K562 (cell line): ENCODE measurements at regions not wholly inside any gene's neighbourhood (a gene's known extent, or its start where the extent isn't known, plus 50 kb on each side); places are given as distances from the start of the nearest gene placed in this dataset.

Source experiments
- ATAC-seq: fragments of 200-7000 bp; cut with Tn5 transposase; 3 replicates; pipeline ENCODE4 v1.9.1; 2020; ENCODE audit warnings: moderate library complexity
- BruUV-seq: library from RNA; stranded (reverse); fragments of 400-500 nt; replicated peaks from 2 replicates; lab custom pipeline; 2021; lab: Mats Ljungman, UMichigan
- CTCF ChIA-PET: fragments of 300-600 bp; formaldehyde crosslinking; extraction: SDS; loops from one replicate; lab custom pipeline; 2021; ENCODE audit warnings: low intra/inter-chr PET ratio; lab: Yijun Ruan, JAX
- POLR2A ChIA-PET: fragments of 300-600, 350-650 bp; sonication (Branson Sonifier 250); formaldehyde crosslinking; extraction: SDS; loops from one replicate; lab custom pipeline; 2021; ENCODE audit warnings: antibody characterized with exemption, inconsistent platforms; lab: Yijun Ruan, JAX
- DNase-seq, 4 experiments: peaks; one replicate each; pipeline versions ENCODE4 v3.0.0 to v3.0.0-alpha.2; 2011 to 2018; ENCODE audit warnings: low spot score in 3 of 4, mixed read lengths in 3 of 4; ENCODE audit errors: extremely low read depth in 1 of 4
- FAIRE-seq: peaks from 2 replicates; lab custom pipeline; 2011; peaks lifted over from hg19 to GRCh38; lab: Jason Lieb, UNC
- H2AFZ ChIP-seq: 2 replicates; pipeline ENCODE4 v1.6.0; 2011; ENCODE audit warnings: low read depth, low read length, control low read depth, inconsistent platforms
- H3K27ac ChIP-seq: fragments of 200-600 bp; 3 replicates; pipeline ENCODE4 v1.8.0; 2011; ENCODE audit warnings: low read depth, mild to moderate bottlenecking, control low read depth, inconsistent platforms, low read length, moderate library complexity, mixed read lengths; ENCODE audit errors: extremely low read depth
- H3K27me3 ChIP-seq, 2 experiments: fragments of 300-600 bp in 1 of 2; 2 replicates in 1 of 2; 3 replicates in 1 of 2; pipeline versions ENCODE4 v1.6.0 to v1.8.0; 2011; ENCODE audit warnings: inconsistent platforms in 2 of 2, low read length in 2 of 2, mild to moderate bottlenecking in 1 of 2, mixed read lengths in 1 of 2, moderate library complexity in 1 of 2; ENCODE audit not compliant: control insufficient read depth in 2 of 2, insufficient read depth in 2 of 2
- H3K36me3 ChIP-seq: fragments of 300-600 bp; 3 replicates; pipeline ENCODE4 v1.8.0; 2011; ENCODE audit warnings: mild to moderate bottlenecking, low read length, inconsistent platforms; ENCODE audit not compliant: control insufficient read depth, insufficient read depth
- H3K4me1 ChIP-seq, 2 experiments: fragments of 200-600 bp in 1 of 2; replicated peaks in 1 of 2; 2 replicates in 1 of 2; 3 replicates in 1 of 2; pipeline versions ENCODE4 v1.5.1 to v1.8.0; 2011; ENCODE audit warnings: inconsistent platforms in 2 of 2, low read length in 2 of 2, mild to moderate bottlenecking in 1 of 2, mixed read lengths in 1 of 2, moderate library complexity in 1 of 2; ENCODE audit not compliant: control insufficient read depth in 2 of 2, insufficient read depth in 2 of 2
- H3K4me2 ChIP-seq: 2 replicates; pipeline ENCODE4 v1.6.1; 2011; ENCODE audit warnings: low read length, control low read depth, inconsistent platforms, mixed read lengths; ENCODE audit not compliant: insufficient read depth
- H3K4me3 ChIP-seq: fragments of 200-600 bp; sonication (generic), shearing (Covaris generic); 2 replicates; pipeline ENCODE4 v1.5.1; 2016; ENCODE audit warnings: control low read depth, inconsistent platforms
- H3K79me2 ChIP-seq: fragments of 200-600 bp; 3 replicates; pipeline ENCODE4 v1.8.0; 2011; ENCODE audit warnings: low read length, inconsistent platforms; ENCODE audit not compliant: control insufficient read depth, insufficient read depth
- H3K9ac ChIP-seq, 2 experiments: 2 replicates each; pipeline versions ENCODE4 v1.6.0 to v1.6.1; 2011; ENCODE audit warnings: low read depth in 2 of 2, low read length in 2 of 2, control low read depth in 1 of 2, inconsistent platforms in 1 of 2, mild to moderate bottlenecking in 1 of 2, mixed read lengths in 1 of 2; ENCODE audit not compliant: insufficient read depth in 1 of 2
- H3K9me1 ChIP-seq: one replicate; pipeline ENCODE4 v1.6.0; 2011; ENCODE audit warnings: inconsistent platforms, mild to moderate bottlenecking, low read length, moderate library complexity; ENCODE audit not compliant: control insufficient read depth, insufficient read depth
- H3K9me3 ChIP-seq: replicated peaks from 2 replicates; pipeline ENCODE4 v1.5.1; 2011; ENCODE audit warnings: low read depth, low read length, inconsistent platforms; ENCODE audit not compliant: control insufficient read depth, insufficient read depth
- H4K20me1 ChIP-seq: replicated peaks from 2 replicates; pipeline ENCODE4 v1.6.1; 2011; ENCODE audit warnings: low read length, inconsistent platforms, mixed read lengths; ENCODE audit not compliant: control insufficient read depth, insufficient read depth
- CBX8 ChIP-seq: fragments of 200-600 bp; sonication (generic); IDR thresholded peaks from 2 replicates; pipeline ENCODE4 v1.6.1; 2012; ENCODE audit warnings: borderline replicate concordance, mixed run types, low read depth, mild to moderate bottlenecking, moderate library complexity, mixed read lengths, low read length, control low read depth, inconsistent platforms; ENCODE audit not compliant: poor library complexity, severe bottlenecking; ENCODE audit errors: extremely low read depth
- CGGBP1 ChIP-seq: fragments of 250-450 bp; sonication (Bioruptor Pico); IDR thresholded peaks from 2 replicates; pipeline ENCODE4 v1.9.0; 2021; ENCODE audit warnings: mild to moderate bottlenecking
- ELK3 ChIP-seq: fragments of 450-650 bp; formaldehyde crosslinking; IDR thresholded peaks from 2 replicates; pipeline ENCODE4 v1.4.0; 2020; ENCODE audit warnings: mild to moderate bottlenecking
- FOS ChIP-seq: IDR thresholded peaks from 3 replicates; pipeline ENCODE4 v1.6.1; 2011; ENCODE audit not compliant: insufficient read length; ENCODE audit errors: extremely low read depth
- GATAD2B ChIP-seq: fragments of 450-650 bp; IDR thresholded peaks from 2 replicates; pipeline ENCODE4 v1.6.1; 2017; ENCODE audit warnings: mild to moderate bottlenecking, borderline replicate concordance
- KLF6 ChIP-seq: fragments of 250-450 bp; sonication (Bioruptor Pico); IDR thresholded peaks from 2 replicates; pipeline ENCODE4 v1.4.0; 2020; ENCODE audit warnings: mild to moderate bottlenecking, moderate library complexity, borderline replicate concordance
- MTA2 ChIP-seq: fragments of 450-650 bp; IDR thresholded peaks from 2 replicates; pipeline ENCODE4 v1.6.1; 2016; ENCODE audit warnings: low read depth
- POLR3G ChIP-seq: IDR thresholded peaks from 2 replicates; pipeline ENCODE4 v1.6.1; 2011; ENCODE audit not compliant: insufficient read length, insufficient replicate concordance; ENCODE audit errors: extremely low read depth
- RHOXF2B ChIP-seq: fragments of 250-450 bp; sonication (Bioruptor Pico); conservative IDR thresholded peaks from 2 replicates; pipeline ENCODE4 v1.5.1; 2021
- SETDB1 ChIP-seq: IDR thresholded peaks from one replicate; pipeline ENCODE4 v1.6.1; 2012; ENCODE audit warnings: low read length, control low read depth, inconsistent platforms
- SMC3 ChIP-seq: conservative IDR thresholded peaks from 2 replicates; pipeline ENCODE4 v1.6.1; 2011; ENCODE audit warnings: low read depth, low read length, improper control_type of control experiment; ENCODE audit not compliant: insufficient read depth
- TAL1 ChIP-seq: fragments of 450-650 bp; IDR thresholded peaks from 2 replicates; pipeline ENCODE4 v1.6.1; 2016; ENCODE audit warnings: mild to moderate bottlenecking
- USF2 ChIP-seq: sonication (generic); formaldehyde crosslinking; IDR thresholded peaks from 2 replicates; pipeline ENCODE4 v1.5.0; 2020; ENCODE audit warnings: missing genetic modification reagents
- ZFP30 ChIP-seq: fragments of 250-450 bp; sonication (Bioruptor Pico); IDR thresholded peaks from 2 replicates; pipeline ENCODE4 v1.8.0; 2022; ENCODE audit warnings: moderate library complexity, mild to moderate bottlenecking, inconsistent platforms, borderline replicate concordance
- ZNF3 ChIP-seq: fragments of 250-450 bp; sonication (Bioruptor Pico); IDR thresholded peaks from 2 replicates; pipeline ENCODE4 v1.5.0; 2021; ENCODE audit warnings: mild to moderate bottlenecking, moderate library complexity
- ZNF398 ChIP-seq: fragments of 250-450 bp; sonication (Bioruptor Pico); IDR thresholded peaks from 2 replicates; pipeline ENCODE4 v1.8.0; 2021; ENCODE audit warnings: moderate library complexity, mild to moderate bottlenecking, inconsistent platforms
- ZNF445 ChIP-seq: fragments of 250-450 bp; sonication (Bioruptor Pico); IDR thresholded peaks from 2 replicates; pipeline ENCODE4 v1.4.0; 2020; ENCODE audit warnings: low read depth, mild to moderate bottlenecking, moderate library complexity
- ZNF778 ChIP-seq: fragments of 450-650 bp; formaldehyde crosslinking; IDR thresholded peaks from 2 replicates; pipeline ENCODE4 v1.4.0; 2020; ENCODE audit warnings: mild to moderate bottlenecking, moderate library complexity
- WGBS: fragments of 100-300 bp; shearing (Covaris generic); methylation state at CpG from one replicate; pipeline ENCODE4 v1.1.6; 2016; ENCODE audit warnings: low coverage, mixed read lengths; ENCODE audit not compliant: insufficient coverage; ENCODE audit errors: missing lambda C conversion rate; 5-methylcytosine and 5-hydroxymethylcytosine counted together
- in situ Hi-C: fragments of 300-500 bp; cut with MboI; formaldehyde crosslinking; loops from 4 replicates; pipeline ENCODE4 v1.15.0; 2018; ENCODE audit warnings: inconsistent platforms, mixed read lengths
- intact Hi-C: fragments of 100-400 bp; cut with micrococcal nuclease; formaldehyde crosslinking; loops from 2 replicates; pipeline ENCODE4 v1.14.2; 2022

- TF ChIP-seq SMC3 (no peak), ZNF398 (CRISPR knock-in tag) (no peak), ZNF445 (CRISPR knock-in tag) (no peak)
Measured at GRCh38 chr18:72154926-72155325, 389.2 kb downstream of the CBLN2 start (continued).

GRCh38 chr18:72152935-72153334 lies 391.2 kb downstream of the CBLN2 start:
- ChIA-PET CTCF (no interaction called here), POLR2A (interaction anchor here (0.7 kb wide), 1 partner anchor 69 kb away, joined by 3 read pairs; no protein-coding TSS in a partner anchor)
- FAIRE-seq = no peak
- Histone ChIP-seq H3K27ac (no peak overlapping the region), H3K27me3 (no peaks in the 10 kb centered on the region), H3K36me3 (no peaks in the 10 kb centered on the region), H3K9me1 (no peaks in the 10 kb centered on the region), H3K4me2 (no peak overlapping the region), H3K4me3 (no peak overlapping the region), H3K9me3 (no peaks in the 10 kb centered on the region), H3K9ac (no peak overlapping the region), H3K79me2 (no peaks in the 10 kb centered on the region), H4K20me1 (no peaks in the 10 kb centered on the region), H3K4me1 (no peaks in the 10 kb centered on the region), H2AFZ (no peak overlapping the region)
- ATAC-seq = no peak
- in situ Hi-C loops (no loop called here), intact Hi-C loops (no loop called here)
- no peak for DNase-seq
- WGBS = 0% methylated on average over 2 of the region's 6 CpGs
- BruUV-seq = no TSS peak
- no peak for TF ChIP-seq CGGBP1 (CRISPR knock-in tag)
- TF ChIP-seq CBX8 = no peak
- no peak for TF ChIP-seq TAL1
- TF ChIP-seq SETDB1 = no peak
- no peak for TF ChIP-seq POLR3G
- TF ChIP-seq ZNF778 (CRISPR knock-in tag) = no peak
- TF ChIP-seq ZNF3 = no peak
- no peak for TF ChIP-seq ELK3 (CRISPR knock-in tag)
- TF ChIP-seq RHOXF2B (CRISPR knock-in tag) = no peak
- TF ChIP-seq ZFP30 = no peak
- TF ChIP-seq KLF6 (CRISPR knock-in tag) = no peak
- TF ChIP-seq GATAD2B = no peak
- TF ChIP-seq FOS = no peak
- no peak for TF ChIP-seq MTA2
- no peak for TF ChIP-seq USF2 (CRISPR knock-in tag)
